ENCODE measurements at regions not wholly inside any gene's neighbourhood (a gene's known extent, or its start where the extent isn't known, plus 50 kb on each side); places are given as distances from the start of the nearest gene placed in this dataset.

- no peaks in the 10 kb centered on the region for H3K79me2 ChIP-seq (ENCODE audit: insufficient read depth, low read length)
- CTCF ChIA-PET (ENCODE audit: low intra/inter-chr PET ratio, low total read pairs) = no interaction called here
- no peak overlapping the region for H3K27ac ChIP-seq (ENCODE audit: extremely low read length, insufficient read depth, low read length)
- no peaks in the 10 kb centered on the region for H4K20me1 ChIP-seq (ENCODE audit: insufficient read depth, low read length)
- H2AFZ ChIP-seq (ENCODE audit: low read length) = no peak overlapping the region
- no peak overlapping the region for H3K4me3 ChIP-seq (replicated peaks in 1 of 3; ENCODE audit: insufficient read depth in 1 of 3, low read depth in 2 of 3, low read length in 3 of 3)
- peaks cover 13 to 44% of the 10 kb centered on the region in 2 experiments for H3K27me3 ChIP-seq (ENCODE audit: control insufficient read depth in 1 of 2, insufficient read depth in 2 of 2, low read length in 2 of 2)
- DNase-seq (ENCODE audit: low spot score) = no peak
- no peak overlapping the region for H3K4me2 ChIP-seq (ENCODE audit: low read depth, low read length)
- POLR2A ChIA-PET = interaction anchor here (0.9 to 2.0 kb wide), 2 partner anchors 8 to 23 kb away, joined by 3 to 5 read pairs; no protein-coding TSS in a partner anchor
- in situ Hi-C loops (cut with HindIII; ENCODE audit: extremely low pct_ligation_motif_present, low pct_unique_long_range_greater_than_20kb) = no loop called here
- no peak for FAIRE-seq
- peaks cover 76% of the 10 kb centered on the region for H3K4me1 ChIP-seq (ENCODE audit: insufficient read depth, low read length)
- BruUV-seq (replicated peaks) = no TSS peak
- no peaks in the 10 kb centered on the region for H3K36me3 ChIP-seq (replicated peaks in 1 of 2; ENCODE audit: control insufficient read depth in 1 of 2, insufficient read depth in 2 of 2, low read length in 2 of 2)
- H3K9me3 ChIP-seq (ENCODE audit: low read length) = no peaks in the 10 kb centered on the region
- intact Hi-C loops (cut with micrococcal nuclease; ENCODE audit: unreplicated experiment) = no loop called here
- 0 out of 3 replicates have a peak, but pooled peaks have one; percentile 8 for ATAC-seq
- no peak overlapping the region for H3K9ac ChIP-seq (ENCODE audit: insufficient read depth, low read depth, low read length)
- 18% methylated on average over 9 of the region's 9 CpGs for WGBS (ENCODE audit: low lambda C conversion rate)
- TF ChIP-seq MIXL1 (CRISPR knock-in tag; IDR thresholded peaks at IDR 0.05) (no peak), MTA1 (CRISPR knock-in tag; IDR thresholded peaks at IDR 0.05; ENCODE audit: borderline replicate concordance) (no peak), RERE (CRISPR knock-in tag; IDR thresholded peaks at IDR 0.05; ENCODE audit: low read depth) (no peak), FOXA3 (CRISPR knock-in tag; IDR thresholded peaks at IDR 0.05) (0 out of 2 replicates have a peak, but pooled peaks have one; percentile 14), ZNF629 (CRISPR knock-in tag; conservative IDR thresholded peaks at IDR 0.05) (peak; percentile 89), BCL6 (CRISPR knock-in tag; IDR thresholded peaks at IDR 0.05) (peak; percentile 9; the same call in 1 of the 2 replicates), TRIM24 (CRISPR knock-in tag; IDR thresholded peaks at IDR 0.05) (0 out of 2 replicates have a peak, but pooled peaks have one; percentile 24), KDM1A (CRISPR knock-in tag; IDR thresholded peaks at IDR 0.05) (peak; percentile 75), ZSCAN31 (CRISPR knock-in tag; IDR thresholded peaks at IDR 0.05; ENCODE audit: low read depth) (no peak), BHLHE40 (IDR thresholded peaks at IDR 0.05; ENCODE audit: low read length) (peak; percentile 31; the same call in 1 of the 2 replicates), KDM5B (CRISPR knock-in tag; IDR thresholded peaks at IDR 0.05; ENCODE audit: borderline replicate concordance) (no peak), MXD1 (CRISPR knock-in tag; IDR thresholded peaks at IDR 0.05) (no peak), HDAC1 (CRISPR knock-in tag; IDR thresholded peaks at IDR 0.05) (no peak), ZBTB7A (CRISPR knock-in tag; IDR thresholded peaks at IDR 0.05) (no peak), KAT2B (IDR thresholded peaks at IDR 0.05; ENCODE audit: borderline replicate concordance, low read depth, low read length) (no peak), FOXO1 (CRISPR knock-in tag; IDR thresholded peaks at IDR 0.05) (0 out of 2 replicates have a peak, but pooled peaks have one; percentile 13), ZFP1 (CRISPR knock-in tag; IDR thresholded peaks at IDR 0.05) (no peak), NR2F6 (IDR thresholded peaks at IDR 0.05) (peak; percentile 58; the same call in 1 of the 2 replicates), NR2F6 (CRISPR knock-in tag; IDR thresholded peaks at IDR 0.05) (0 out of 2 replicates have a peak, but pooled peaks have one; percentile 22), SMAD9 (CRISPR knock-in tag; IDR thresholded peaks at IDR 0.05) (no peak), TCF7 (IDR thresholded peaks at IDR 0.05; ENCODE audit: low read depth) (peak; percentile 56; the same call in 1 of the 2 replicates), NCOA2 (CRISPR knock-in tag; IDR thresholded peaks at IDR 0.05) (0 out of 2 replicates have a peak, but pooled peaks have one; percentile 13), RARA (CRISPR knock-in tag; IDR thresholded peaks at IDR 0.05) (peak; percentile 24; the same call in 1 of the 2 replicates)
Measured at GRCh38 chr6:43934803-43935602, 165.0 kb downstream of the VEGFA start.
